HK-2 (cell line): ENCODE measurements at regions not wholly inside any gene's neighbourhood (a gene's known extent, or its start where the extent isn't known, plus 50 kb on each side); places are given as distances from the start of the nearest gene placed in this dataset.

Experiments
- DNase-seq: peaks from one replicate; pipeline ENCODE4 v3.0.0-alpha.2; 2018; ENCODE audit not compliant: unreplicated experiment

GRCh38 chr2:6288791-6289190, 576.9 kb downstream of the CMPK2 start:
- DNase-seq, result no peak

GRCh38 chr2:6290217-6291015, 575.3 kb downstream of the CMPK2 start:
- DNase-seq, result no peak

GRCh38 chr2:6294791-6295190, 570.9 kb downstream of the CMPK2 start:
- no peak for DNase-seq

- DNase-seq, result no peak
Measured at GRCh38 chr2:6297238-6297637, 568.5 kb downstream of the CMPK2 start.

GRCh38 chr2:6301426-6301825, 564.3 kb downstream of the CMPK2 start:
- DNase-seq, result no peak

- no peak for DNase-seq
Measured at GRCh38 chr2:6308986-6309385, 556.7 kb downstream of the CMPK2 start.

GRCh38 chr2:6309415-6310255, 556.1 kb downstream of the CMPK2 start:
- no peak for DNase-seq

- DNase-seq, result no peak
Measured at GRCh38 chr2:6310256-6311215, 555.2 kb downstream of the CMPK2 start.

GRCh38 chr2:6312367-6312766, 553.3 kb downstream of the CMPK2 start:
- no peak for DNase-seq

- DNase-seq, result no peak
Measured at GRCh38 chr2:6314218-6314960, 551.3 kb downstream of the CMPK2 start.

- no peak for DNase-seq
Measured at GRCh38 chr2:6325616-6326015, 540.1 kb downstream of the CMPK2 start.

- no peak for DNase-seq
Measured at GRCh38 chr2:6326958-6327357, 538.7 kb downstream of the CMPK2 start.

- DNase-seq, result no peak
Measured at GRCh38 chr2:6336752-6337471, 528.8 kb downstream of the CMPK2 start.

GRCh38 chr2:6337472-6337820, 528.3 kb downstream of the CMPK2 start:
- DNase-seq, result no peak

- no peak for DNase-seq
Measured at GRCh38 chr2:6341588-6342129, 524.0 kb downstream of the CMPK2 start.

- no peak for DNase-seq
Measured at GRCh38 chr2:6342273-6342920, 523.3 kb downstream of the CMPK2 start.

- DNase-seq, result no peak
Measured at GRCh38 chr2:6343076-6343475, 522.6 kb downstream of the CMPK2 start.

- no peak for DNase-seq
Measured at GRCh38 chr2:6352247-6352646, 513.5 kb downstream of the CMPK2 start.

GRCh38 chr2:6352906-6353515, 512.7 kb downstream of the CMPK2 start:
- peak; percentile 70 for DNase-seq
